Esophagus muscularis mucosa (tissue), 4 donors: ENCODE measurements at regions not wholly inside any gene's neighbourhood (a gene's known extent, or its start where the extent isn't known, plus 50 kb on each side); places are given as distances from the start of the nearest gene placed in this dataset.

Source experiments
- DNase-seq: peaks from one replicate; pipeline ENCODE4 v3.0.0-alpha.2; 2017; ENCODE audit errors: extremely low spot score
- H3K27ac ChIP-seq, 4 donors: fragments of 200-600 bp; sonication (generic); replicated peaks in 1 of 4; 1 replicate in 3 of 4; 2 replicates in 1 of 4; pipeline ENCODE4 v1.5.1; 2016 to 2019; ENCODE audit warnings: mild to moderate bottlenecking in 1 of 4
- H3K27me3 ChIP-seq, 4 donors: fragments of 200-600 bp; sonication (generic); one replicate each; pipeline versions ENCODE4 v1.5.1 to v1.6.0; 2016 to 2019
- H3K36me3 ChIP-seq, 4 donors: fragments of 200-600 bp; sonication (generic); one replicate each; pipeline ENCODE4 v1.5.1; 2016 to 2019
- H3K4me1 ChIP-seq, 4 donors: fragments of 200-600 bp; sonication (generic); one replicate each; pipeline ENCODE4 v1.5.1; 2016 to 2019
- H3K4me3 ChIP-seq, 4 donors: fragments of 200-600 bp; sonication (generic); 1 replicate in 2 of 4; 2 replicates in 2 of 4; pipeline ENCODE4 v1.5.1; 2016 to 2019; ENCODE audit warnings: mild to moderate bottlenecking in 4 of 4, moderate library complexity in 1 of 4
- H3K9me3 ChIP-seq, 4 donors: fragments of 200-600 bp; sonication (generic); 1 replicate in 3 of 4; 2 replicates in 1 of 4; pipeline ENCODE4 v1.5.1; 2016 to 2019
- EP300 ChIP-seq: sonication (generic); formaldehyde crosslinking; IDR thresholded peaks from one replicate; pipeline ENCODE4 v1.6.1; 2017; ENCODE audit warnings: antibody characterized with exemption
- POLR2A ChIP-seq: fragments of 450-650 bp; IDR thresholded peaks from one replicate; pipeline ENCODE4 v1.6.1; 2017; ENCODE audit warnings: antibody characterized with exemption, moderate library complexity, mild to moderate bottlenecking, low read depth
- POLR2AphosphoS5 ChIP-seq, 2 donors: sonication (generic); formaldehyde crosslinking; IDR thresholded peaks; one replicate each; pipeline ENCODE4 v1.6.1; 2017; ENCODE audit warnings: antibody characterized with exemption in 2 of 2
- WGBS: methylation state at CpG from one replicate; pipeline ENCODE4 v1.1.5; 2018; 5-methylcytosine and 5-hydroxymethylcytosine counted together
- intact Hi-C: fragments of 100-400 bp; cut with DNase I; formaldehyde crosslinking; loops from one replicate; pipeline ENCODE4 v1.15.1; 2023
- TF ChIP-seq, protein P1 (sequence below), 3 experiments: fragments of 200-600 bp in 2 of 3; fragments of 450-650 bp in 1 of 3; sonication (generic) in 2 of 3; IDR thresholded peaks; one replicate each; pipeline ENCODE4 v1.5.1; 2017 to 2019; ENCODE audit warnings: antibody characterized with exemption in 3 of 3, mild to moderate bottlenecking in 2 of 3, moderate library complexity in 1 of 3

DNA sequence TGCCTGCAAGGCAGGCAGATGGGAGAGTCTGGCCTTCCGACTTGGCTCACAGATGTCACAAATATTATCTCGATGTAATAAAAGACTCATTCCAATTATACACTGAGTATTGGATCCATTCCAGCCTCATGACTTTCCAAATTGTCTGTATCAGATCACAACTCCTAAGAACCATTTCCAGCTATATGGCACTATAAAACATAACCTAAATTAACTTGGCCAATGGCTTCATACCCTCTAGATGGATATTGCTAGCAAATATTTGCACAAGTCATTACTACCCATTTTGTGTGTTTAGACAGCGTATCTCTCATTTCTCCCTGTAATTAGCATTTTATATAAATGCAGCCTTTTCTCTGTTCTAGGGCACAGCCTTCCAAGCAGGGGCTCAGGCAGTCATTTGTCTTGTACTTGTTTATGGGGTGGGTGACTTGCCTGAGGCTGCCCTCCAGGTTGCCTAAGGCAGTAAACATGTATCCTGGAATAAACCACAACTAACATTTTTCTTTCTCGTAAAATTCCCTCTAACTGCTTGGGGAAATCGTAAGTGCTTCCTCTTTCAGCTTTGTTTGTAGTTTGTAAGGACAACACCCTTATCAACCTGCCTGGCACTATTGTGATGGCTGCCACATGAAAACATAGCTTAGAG, 70.6 kb upstream of the KCNJ6 start:
- WGBS, result 62% methylated on average over 5 of the region's 5 CpGs
- no peaks in the 10 kb centered on the region for H3K4me1 ChIP-seq
- no peaks in the 10 kb centered on the region for H3K36me3 ChIP-seq
- DNase-seq, result no peak
- peaks cover 0 to 15% (median 0%) of the 10 kb centered on the region in 4 donors for H3K27me3 ChIP-seq
- TF ChIP-seq POLR2AphosphoS5 (IDR thresholded peaks at IDR 0.05), result no peak
- TF ChIP-seq, protein P1, sequence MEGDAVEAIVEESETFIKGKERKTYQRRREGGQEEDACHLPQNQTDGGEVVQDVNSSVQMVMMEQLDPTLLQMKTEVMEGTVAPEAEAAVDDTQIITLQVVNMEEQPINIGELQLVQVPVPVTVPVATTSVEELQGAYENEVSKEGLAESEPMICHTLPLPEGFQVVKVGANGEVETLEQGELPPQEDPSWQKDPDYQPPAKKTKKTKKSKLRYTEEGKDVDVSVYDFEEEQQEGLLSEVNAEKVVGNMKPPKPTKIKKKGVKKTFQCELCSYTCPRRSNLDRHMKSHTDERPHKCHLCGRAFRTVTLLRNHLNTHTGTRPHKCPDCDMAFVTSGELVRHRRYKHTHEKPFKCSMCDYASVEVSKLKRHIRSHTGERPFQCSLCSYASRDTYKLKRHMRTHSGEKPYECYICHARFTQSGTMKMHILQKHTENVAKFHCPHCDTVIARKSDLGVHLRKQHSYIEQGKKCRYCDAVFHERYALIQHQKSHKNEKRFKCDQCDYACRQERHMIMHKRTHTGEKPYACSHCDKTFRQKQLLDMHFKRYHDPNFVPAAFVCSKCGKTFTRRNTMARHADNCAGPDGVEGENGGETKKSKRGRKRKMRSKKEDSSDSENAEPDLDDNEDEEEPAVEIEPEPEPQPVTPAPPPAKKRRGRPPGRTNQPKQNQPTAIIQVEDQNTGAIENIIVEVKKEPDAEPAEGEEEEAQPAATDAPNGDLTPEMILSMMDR (IDR thresholded peaks at IDR 0.05), result no peak
- no peak for TF ChIP-seq POLR2A
- no peak for TF ChIP-seq EP300
- no peak overlapping the region for H3K4me3 ChIP-seq
- H3K9me3 ChIP-seq, result no peaks in the 10 kb centered on the region
- intact Hi-C loops, result no loop called here
- no peak overlapping the region for H3K27ac ChIP-seq

DNA sequence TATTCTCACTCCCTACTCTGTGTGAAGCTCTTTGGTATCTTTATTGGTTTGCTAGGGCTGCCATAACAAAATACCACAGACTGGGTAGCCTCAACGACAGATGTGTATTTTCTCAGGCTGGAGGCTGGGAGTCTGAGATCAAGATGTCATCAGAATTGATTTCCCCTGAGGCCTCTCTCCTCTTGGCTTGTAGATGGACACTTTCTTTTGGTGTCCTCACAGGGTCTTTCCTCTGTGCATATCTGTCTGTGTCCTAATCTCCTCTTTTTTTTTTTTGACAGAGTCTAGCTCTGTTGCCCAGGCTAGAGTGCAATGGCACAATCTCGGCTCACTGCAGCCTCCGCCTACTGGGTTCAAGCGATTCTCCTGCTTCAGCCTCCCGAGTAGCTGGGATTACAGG, 71.4 kb upstream of the KCNJ6 start:
- intact Hi-C loops, result no loop called here
- no peaks in the 10 kb centered on the region for H3K4me1 ChIP-seq
- H3K27me3 ChIP-seq, result peaks cover 0 to 15% (median 0%) of the 10 kb centered on the region in 4 donors
- H3K9me3 ChIP-seq, result no peaks in the 10 kb centered on the region
- H3K27ac ChIP-seq, result no peak overlapping the region
- no peak for DNase-seq
- H3K36me3 ChIP-seq, result no peaks in the 10 kb centered on the region
- H3K4me3 ChIP-seq, result no peak overlapping the region
- WGBS, result 89% methylated on average over 5 of the region's 5 CpGs
- TF ChIP-seq POLR2A (no peak), EP300 (no peak), POLR2AphosphoS5 (IDR thresholded peaks at IDR 0.05) (no peak)
- TF ChIP-seq, protein P1 (IDR thresholded peaks at IDR 0.05), result no peak

GRCh38 chr21:37993071-37993470, 76.8 kb upstream of the KCNJ6 start:
- 76% methylated on average over 1 of the region's 1 CpG for WGBS

GRCh38 chr21:37994211-37994610, 78.0 kb upstream of the KCNJ6 start:
- Histone ChIP-seq H3K27ac (no peak overlapping the region), H3K27me3 (no peaks in the 10 kb centered on the region), H3K9me3 (no peaks in the 10 kb centered on the region), H3K4me1 (no peaks in the 10 kb centered on the region), H3K36me3 (no peaks in the 10 kb centered on the region), H3K4me3 (no peak overlapping the region)
- TF ChIP-seq, protein P1 (IDR thresholded peaks at IDR 0.05), result no peak
- TF ChIP-seq POLR2A (no peak), EP300 (no peak), POLR2AphosphoS5 (IDR thresholded peaks at IDR 0.05) (no peak)
- WGBS, result 71% methylated on average over 4 of the region's 4 CpGs
- DNase-seq, result no peak
- intact Hi-C loops, result no loop called here

More at GRCh38 chr21:37993071-37993470, 76.8 kb upstream of the KCNJ6 start:
- no peak for TF ChIP-seq POLR2AphosphoS5 (IDR thresholded peaks at IDR 0.05)
- no peak for TF ChIP-seq EP300
- TF ChIP-seq, protein P1 (IDR thresholded peaks at IDR 0.05), result no peak
- H3K9me3 ChIP-seq, result no peaks in the 10 kb centered on the region
- no peak overlapping the region for H3K4me3 ChIP-seq
- no peak for DNase-seq
- H3K27ac ChIP-seq, result no peak overlapping the region
- peaks cover 0 to 5% (median 0%) of the 10 kb centered on the region in 4 donors for H3K27me3 ChIP-seq
- intact Hi-C loops, result no loop called here
- H3K4me1 ChIP-seq, result no peaks in the 10 kb centered on the region
- no peaks in the 10 kb centered on the region for H3K36me3 ChIP-seq

GRCh38 chr21:38012672-38013071, 96.4 kb upstream of the KCNJ6 start:
- Histone ChIP-seq H3K9me3 (peaks cover 0 to 15% (median 2%) of the 10 kb centered on the region in 4 donors), H3K4me3 (no peak overlapping the region), H3K36me3 (no peaks in the 10 kb centered on the region), H3K27me3 (peaks cover 0 to 10% (median 0%) of the 10 kb centered on the region in 4 donors), H3K27ac (no peak overlapping the region), H3K4me1 (no peaks in the 10 kb centered on the region)
- TF ChIP-seq EP300 (no peak), POLR2AphosphoS5 (IDR thresholded peaks at IDR 0.05) (no peak), POLR2A (no peak)
- TF ChIP-seq, protein P1 (IDR thresholded peaks at IDR 0.05), result no peak
- intact Hi-C loops, result no loop called here
- DNase-seq, result no peak
- 70% methylated on average over 4 of the region's 4 CpGs for WGBS
